Coronary artery (tissue), 2 donors: ENCODE measurements at regions not wholly inside any gene's neighbourhood (a gene's known extent, or its start where the extent isn't known, plus 50 kb on each side); places are given as distances from the start of the nearest gene placed in this dataset.

Experiments
- DNase-seq: peaks from one replicate; pipeline ENCODE4 v3.0.0-alpha.2; 2017; ENCODE audit warnings: low spot score
- H3K27ac ChIP-seq, 2 donors: fragments of 200-600 bp; sonication (generic); one replicate each; pipeline ENCODE4 v1.5.1; 2016 to 2019
- H3K4me3 ChIP-seq: fragments of 200-600 bp; sonication (generic); 2 replicates; pipeline ENCODE4 v1.5.1; 2016; ENCODE audit warnings: mild to moderate bottlenecking, moderate library complexity
- CTCF ChIP-seq: fragments of 200-600 bp; sonication (generic); IDR thresholded peaks from one replicate; pipeline ENCODE4 v1.5.1; 2019; ENCODE audit warnings: antibody characterized with exemption

GRCh38 chr1:191869790-191870312 is 288.4 kb upstream of the RGS18 start:
- no peak overlapping the region for H3K27ac ChIP-seq
- no peak for TF ChIP-seq CTCF
- no peak for DNase-seq
- no peak overlapping the region for H3K4me3 ChIP-seq

GRCh38 chr1:191870490-191870889 is 287.8 kb upstream of the RGS18 start:
- TF ChIP-seq CTCF = no peak

GRCh38 chr1:191875994-191876393 is 282.3 kb upstream of the RGS18 start:
- no peak overlapping the region for H3K4me3 ChIP-seq
- no peak for DNase-seq
- no peak for TF ChIP-seq CTCF

More at GRCh38 chr1:191870490-191870889, 287.8 kb upstream of the RGS18 start:
- no peak for DNase-seq
- Histone ChIP-seq H3K4me3 (no peak overlapping the region), H3K27ac (no peak overlapping the region)

GRCh38 chr1:191876631-191877030 is 281.6 kb upstream of the RGS18 start:
- no peak for DNase-seq
- no peak overlapping the region for H3K27ac ChIP-seq
- no peak for TF ChIP-seq CTCF
- no peak overlapping the region for H3K4me3 ChIP-seq

More at GRCh38 chr1:191875994-191876393, 282.3 kb upstream of the RGS18 start:
- H3K27ac ChIP-seq = no peak overlapping the region

- no peak for DNase-seq
- H3K4me3 ChIP-seq = no peak overlapping the region
- no peak for TF ChIP-seq CTCF
- no peak overlapping the region for H3K27ac ChIP-seq
Observed at GRCh38 chr1:191882870-191883269, 275.4 kb upstream of the RGS18 start.

GRCh38 chr1:191886977-191887376 is 271.3 kb upstream of the RGS18 start:
- no peak overlapping the region for H3K27ac ChIP-seq
- TF ChIP-seq CTCF = no peak
- DNase-seq = no peak
- no peak overlapping the region for H3K4me3 ChIP-seq

- DNase-seq = no peak
- Histone ChIP-seq H3K27ac (no peak overlapping the region), H3K4me3 (no peak overlapping the region)
- no peak for TF ChIP-seq CTCF
Observed at GRCh38 chr1:191888996-191889622, 269.2 kb upstream of the RGS18 start.
